ENCODE measurements at regions not wholly inside any gene's neighbourhood (a gene's known extent, or its start where the extent isn't known, plus 50 kb on each side); places are given as distances from the start of the nearest gene placed in this dataset.

GRCh38 chr1:55386456-55386855 is 171.3 kb upstream of the USP24 start:
- POLR2A ChIA-PET: no interaction called here
- DNase-seq (ENCODE audit: low read depth, low spot score): no peak
- CTCF ChIA-PET: interaction anchor here (9.4 kb wide), 1 partner anchor 12 kb away, joined by 91 read pairs; no protein-coding TSS in a partner anchor
- TF ChIP-seq CTCF (IDR thresholded peaks at IDR 0.05; ENCODE audit: insufficient read depth, low read length, missing control alignments): no peak
- no peak overlapping the region for H3K4me3 ChIP-seq (ENCODE audit: low read depth, low read length)

GRCh38 chr1:55385402-55386018 is 170.3 kb upstream of the USP24 start:
- ChIA-PET POLR2A (no interaction called here), CTCF (interaction anchor here (9.4 kb wide), 1 partner anchor 11 kb away, joined by 91 read pairs; no protein-coding TSS in a partner anchor)
- H3K4me3 ChIP-seq (ENCODE audit: low read depth, low read length): no peak overlapping the region
- DNase-seq (ENCODE audit: low read depth, low spot score): no peak
- no peak for TF ChIP-seq CTCF (IDR thresholded peaks at IDR 0.05; ENCODE audit: insufficient read depth, low read length, missing control alignments)

GRCh38 chr1:55384637-55385036 is 169.5 kb upstream of the USP24 start:
- POLR2A ChIA-PET: no interaction called here
- CTCF ChIA-PET: interaction anchor here (9.4 kb wide), 1 partner anchor 10 kb away, joined by 91 read pairs; no protein-coding TSS in a partner anchor
- DNase-seq (ENCODE audit: low read depth, low spot score): no peak
- no peak for TF ChIP-seq CTCF (IDR thresholded peaks at IDR 0.05; ENCODE audit: insufficient read depth, low read length, missing control alignments)
- no peak overlapping the region for H3K4me3 ChIP-seq (ENCODE audit: low read depth, low read length)

- ChIA-PET POLR2A (no interaction called here), CTCF (interaction anchor here (1.1 to 9.4 kb wide), 4 partner anchors 8 to 98 kb away, joined by 3 to 91 read pairs (median 8); no protein-coding TSS in a partner anchor)
- DNase-seq (ENCODE audit: low read depth, low spot score): no peak
- TF ChIP-seq CTCF (IDR thresholded peaks at IDR 0.05; ENCODE audit: insufficient read depth, low read length, missing control alignments): no peak
- H3K4me3 ChIP-seq (ENCODE audit: low read depth, low read length): no peak overlapping the region
These were observed 167.7 kb upstream of the USP24 start for GRCh38 chr1:55382806-55383305.

- no peak for TF ChIP-seq CTCF (IDR thresholded peaks at IDR 0.05; ENCODE audit: insufficient read depth, low read length, missing control alignments)
- ChIA-PET POLR2A (no interaction called here), CTCF (interaction anchor here (1.4 to 9.4 kb wide), 3 partner anchors 7 to 97 kb away, joined by 3 to 91 read pairs (median 12); no protein-coding TSS in a partner anchor)
These were observed 166.8 kb upstream of the USP24 start for GRCh38 chr1:55381983-55382382.

GRCh38 chr1:55381491-55381890 is 166.3 kb upstream of the USP24 start:
- ChIA-PET CTCF (interaction anchor here (3.0 to 3.8 kb wide), 2 partner anchors 11 to 1203 kb away, joined by 12 to 25 read pairs; no protein-coding TSS in a partner anchor), POLR2A (no interaction called here)
- no peak for TF ChIP-seq CTCF (IDR thresholded peaks at IDR 0.05; ENCODE audit: insufficient read depth, low read length, missing control alignments)
- no peak overlapping the region for H3K4me3 ChIP-seq (ENCODE audit: low read depth, low read length)
- no peak for DNase-seq (ENCODE audit: low read depth, low spot score)

More at GRCh38 chr1:55381983-55382382, 166.8 kb upstream of the USP24 start:
- H3K4me3 ChIP-seq (ENCODE audit: low read depth, low read length): no peak overlapping the region
- DNase-seq (ENCODE audit: low read depth, low spot score): no peak

Data from AG04449 (cell line).